ENCODE measurements at regions not wholly inside any gene's neighbourhood (a gene's known extent, or its start where the extent isn't known, plus 50 kb on each side); places are given as distances from the start of the nearest gene placed in this dataset.
A peak's percentile ranks its signal among the peaks of the same experiment; 100 is the strongest.

DNA sequence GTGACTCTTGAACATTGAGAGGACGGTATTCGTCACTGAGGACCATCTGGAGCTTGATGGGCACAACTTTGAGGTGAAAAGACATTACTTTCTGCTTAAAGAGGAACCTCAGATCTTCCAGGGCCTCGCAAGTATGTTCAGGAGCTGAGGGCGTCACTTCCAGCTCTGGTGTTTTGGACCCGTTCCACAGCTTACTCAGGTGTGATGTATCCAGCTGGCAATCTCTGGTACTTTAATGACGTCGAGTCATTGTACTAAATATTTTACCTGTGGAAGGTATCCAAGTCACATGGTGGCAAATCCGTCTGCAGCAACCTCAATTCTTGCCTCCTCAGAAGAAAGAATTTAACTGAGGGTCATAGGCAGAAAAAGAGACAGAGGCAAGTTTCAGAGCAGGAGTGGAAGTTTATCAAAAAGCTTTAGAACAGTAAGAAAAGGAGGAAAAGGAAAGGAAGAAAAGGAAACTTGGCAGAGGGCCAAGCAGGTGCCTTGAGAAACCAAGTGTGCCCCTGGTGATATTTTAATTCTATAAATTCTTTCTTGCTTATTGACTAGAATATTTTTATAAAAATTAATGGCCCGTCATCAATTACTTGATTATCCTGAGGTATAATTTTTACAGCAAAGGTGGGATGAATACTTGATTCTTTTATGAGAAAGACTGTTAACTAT is 250.6 kb downstream of the AEBP2 start:
- Mint-ChIP-seq H3K9me3 (peaks cover 10% of the 10 kb centered on the region), H3K27me3 (no peaks in the 10 kb centered on the region), H3K4me3 (no peak overlapping the region), H3K27ac (no peak overlapping the region), H3K4me1 (peaks cover 8% of the 10 kb centered on the region), H3K36me3 (peaks cover 11% of the 10 kb centered on the region)
- no peak for ATAC-seq (ENCODE audit: low read depth)
- DNase-seq, result no peak
- POLR2A ChIA-PET, result interaction anchor here (0.6 kb wide), 1 partner anchor 236 kb away, joined by 4 read pairs; no protein-coding TSS in a partner anchor

DNA sequence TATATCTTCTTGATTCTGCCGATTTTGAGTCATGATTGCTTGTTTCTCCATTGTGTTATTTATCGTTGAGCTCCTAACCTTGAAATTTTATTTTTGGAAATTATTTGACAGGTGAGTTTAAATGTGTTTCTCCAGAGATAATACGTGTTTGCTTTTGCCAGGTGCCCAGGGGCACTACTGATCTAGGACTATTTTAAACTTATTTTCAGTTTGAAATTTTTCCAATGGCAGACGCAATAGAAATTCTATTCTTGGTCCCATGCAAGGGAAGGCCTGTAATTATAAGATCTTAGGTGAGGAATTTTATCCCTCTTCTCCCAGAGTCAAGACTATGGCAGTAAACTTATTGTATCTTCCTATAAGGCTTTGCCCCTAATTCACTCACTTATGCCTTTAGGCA is 252.8 kb downstream of the AEBP2 start:
- DNase-seq (no peak), ATAC-seq (ENCODE audit: low read depth) (no peak)
- H3K36me3 Mint-ChIP-seq, result peaks cover 8% of the 10 kb centered on the region
- POLR2A ChIA-PET, result no interaction called here
- H3K4me1 Mint-ChIP-seq, result peaks cover 20% of the 10 kb centered on the region
- H3K27ac Mint-ChIP-seq, result no peak overlapping the region
- H3K9me3 Mint-ChIP-seq, result peaks cover 8% of the 10 kb centered on the region
- no peaks in the 10 kb centered on the region for H3K27me3 Mint-ChIP-seq
- H3K4me3 Mint-ChIP-seq, result no peak overlapping the region

DNA sequence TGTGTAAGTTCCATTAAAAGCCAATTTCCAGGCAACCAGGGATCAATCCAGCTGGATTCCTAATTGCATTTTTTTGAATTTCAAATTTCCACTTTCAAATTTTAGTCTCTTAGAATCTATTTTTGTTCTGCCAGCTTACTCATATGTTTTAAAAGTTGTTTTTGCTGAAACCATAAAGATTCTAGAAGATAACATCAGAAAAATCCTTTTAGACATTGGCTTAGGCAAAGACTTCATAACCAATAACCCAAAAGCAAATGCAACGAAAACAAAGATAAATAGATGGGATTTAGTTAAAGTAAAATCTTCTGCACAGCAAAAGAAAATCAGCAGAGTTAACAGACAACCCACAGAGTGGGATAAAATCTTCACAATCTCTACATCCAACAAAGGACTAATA is 253.3 kb downstream of the AEBP2 start:
- ATAC-seq (ENCODE audit: low read depth) (no peak), DNase-seq (no peak)
- Mint-ChIP-seq H3K9me3 (peaks cover 8% of the 10 kb centered on the region), H3K4me3 (no peak overlapping the region), H3K27ac (no peak overlapping the region), H3K27me3 (no peaks in the 10 kb centered on the region), H3K36me3 (peaks cover 8% of the 10 kb centered on the region), H3K4me1 (peaks cover 20% of the 10 kb centered on the region)
- POLR2A ChIA-PET, result interaction anchor here (0.7 kb wide), 1 partner anchor 11 kb away, joined by 5 read pairs; no protein-coding TSS in a partner anchor

DNA sequence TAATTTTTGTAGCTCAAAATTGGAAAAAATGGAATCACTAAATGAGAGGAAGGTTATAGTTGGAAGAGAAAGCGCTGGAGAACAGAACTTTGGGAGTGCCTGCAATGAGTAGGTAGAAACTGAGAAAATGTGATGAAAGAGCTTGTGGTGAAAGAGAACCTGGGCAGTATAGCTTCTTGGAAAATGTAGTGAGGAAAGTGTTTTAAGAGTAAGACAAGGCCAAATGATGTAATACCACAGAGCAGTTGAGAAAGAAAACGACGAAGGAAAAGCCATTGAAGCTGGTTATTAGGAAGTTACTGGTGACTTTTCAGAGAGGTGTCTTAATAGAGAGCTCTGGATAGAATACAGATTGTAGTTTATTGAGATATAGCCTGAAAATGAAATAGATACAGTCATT is 255.3 kb downstream of the AEBP2 start:
- Mint-ChIP-seq H3K4me3 (peak overlapping the region; percentile 43), H3K27ac (peak overlapping the region; percentile 49), H3K9me3 (peaks cover 10% of the 10 kb centered on the region), H3K27me3 (no peaks in the 10 kb centered on the region), H3K36me3 (peaks cover 8% of the 10 kb centered on the region), H3K4me1 (peaks cover 18% of the 10 kb centered on the region)
- ATAC-seq (ENCODE audit: low read depth), result peak; percentile 54
- POLR2A ChIA-PET, result no interaction called here
- DNase-seq, result no peak

DNA sequence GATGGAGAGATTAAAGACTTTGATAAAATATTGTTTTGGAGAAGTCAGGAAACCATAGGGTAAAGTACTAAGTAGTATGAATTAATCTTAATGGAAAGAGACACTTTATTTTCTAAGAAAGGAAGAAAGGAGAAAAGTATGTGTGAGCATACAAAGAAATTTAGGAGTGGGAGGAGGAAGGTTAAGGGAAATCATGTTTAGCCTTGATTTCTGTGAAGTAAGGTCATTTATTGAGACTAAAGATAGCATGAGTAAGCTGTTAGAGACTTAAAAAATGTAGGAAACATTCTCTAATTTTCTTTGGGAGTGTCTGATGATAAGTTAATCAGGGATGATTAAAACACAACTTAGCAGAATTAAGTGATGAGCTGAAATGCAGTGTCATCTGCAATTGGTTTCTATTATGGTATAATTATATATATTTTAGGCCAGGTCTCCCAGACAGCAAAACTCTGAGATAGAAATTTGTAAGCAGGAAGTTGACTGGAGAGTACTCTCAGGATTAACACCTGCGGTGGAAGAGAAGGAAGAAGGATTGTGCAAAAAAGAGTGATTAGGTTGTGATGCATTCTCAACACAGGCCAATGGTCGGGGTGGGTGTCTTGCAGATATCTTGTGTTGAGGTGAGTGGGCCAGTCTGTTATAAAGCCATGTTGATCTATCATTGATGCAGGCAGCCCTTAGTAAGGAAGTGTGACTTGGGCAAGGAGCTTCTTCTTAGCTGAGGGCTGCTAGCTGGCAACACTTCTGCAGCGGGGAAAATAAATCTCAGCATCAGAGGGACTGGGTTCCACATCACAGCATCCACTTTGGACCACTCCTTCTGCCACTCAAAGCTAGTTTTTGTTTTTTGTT is 256.2 kb downstream of the AEBP2 start:
- no peaks in the 10 kb centered on the region for H3K27me3 Mint-ChIP-seq
- no peak for DNase-seq
- peaks cover 18% of the 10 kb centered on the region for H3K4me1 Mint-ChIP-seq
- H3K36me3 Mint-ChIP-seq, result peaks cover 8% of the 10 kb centered on the region
- POLR2A ChIA-PET, result no interaction called here
- H3K27ac Mint-ChIP-seq, result peak overlapping the region; percentile 49
- peak overlapping the region; percentile 43 for H3K4me3 Mint-ChIP-seq
- peak; percentile 10 for ATAC-seq (ENCODE audit: low read depth)
- H3K9me3 Mint-ChIP-seq, result peaks cover 11% of the 10 kb centered on the region

DNA sequence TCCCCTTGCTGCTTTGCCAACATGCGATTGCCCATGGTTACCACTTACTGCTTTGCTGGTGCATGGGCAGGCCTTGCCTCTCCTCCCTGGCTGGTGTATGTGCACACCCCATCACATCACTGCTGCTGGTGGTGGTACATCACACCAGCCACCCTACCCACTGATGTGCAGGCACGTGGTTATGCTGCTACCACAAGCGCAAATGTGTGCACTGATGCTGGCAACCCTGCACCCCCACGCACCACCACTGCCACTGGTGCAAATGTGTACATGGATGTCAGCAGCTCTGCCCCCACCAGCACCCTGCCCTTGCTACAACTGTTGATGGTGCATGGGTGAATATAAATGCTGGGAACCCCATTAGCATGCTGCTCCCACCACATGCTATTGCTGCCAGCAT is 261.7 kb downstream of the AEBP2 start:
- Mint-ChIP-seq H3K36me3 (peaks cover 5% of the 10 kb centered on the region), H3K27ac (no peak overlapping the region), H3K9me3 (peaks cover 19% of the 10 kb centered on the region), H3K4me3 (no peak overlapping the region), H3K4me1 (peaks cover 3% of the 10 kb centered on the region), H3K27me3 (peaks cover 3% of the 10 kb centered on the region)
- POLR2A ChIA-PET, result no interaction called here
- ATAC-seq (ENCODE audit: low read depth), result no peak
- no peak for DNase-seq

DNA sequence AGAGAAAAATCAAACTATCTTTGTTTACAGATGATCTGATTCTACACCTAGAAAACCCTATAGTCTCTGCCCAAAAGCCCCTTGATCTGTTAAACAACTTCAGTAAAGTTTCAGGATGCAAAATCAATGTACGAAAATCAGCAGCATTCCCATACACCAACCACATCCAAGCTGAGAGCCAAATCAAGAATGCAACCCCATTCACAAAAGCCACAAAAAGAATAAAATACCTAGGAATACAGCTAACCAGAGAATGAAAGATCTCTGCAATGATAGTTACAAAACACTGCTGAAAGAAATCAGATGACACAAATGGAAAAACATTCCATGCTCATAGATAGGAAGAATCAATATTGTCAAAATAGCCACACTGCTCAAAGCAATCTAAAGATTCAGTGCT is 265.7 kb downstream of the AEBP2 start:
- Mint-ChIP-seq H3K27ac (no peak overlapping the region), H3K9me3 (peaks cover 28% of the 10 kb centered on the region), H3K27me3 (peaks cover 3% of the 10 kb centered on the region), H3K4me1 (no peaks in the 10 kb centered on the region), H3K36me3 (peaks cover 5% of the 10 kb centered on the region), H3K4me3 (no peak overlapping the region)
- POLR2A ChIA-PET, result no interaction called here
- DNase-seq, result no peak
- ATAC-seq (ENCODE audit: low read depth), result no peak

DNA sequence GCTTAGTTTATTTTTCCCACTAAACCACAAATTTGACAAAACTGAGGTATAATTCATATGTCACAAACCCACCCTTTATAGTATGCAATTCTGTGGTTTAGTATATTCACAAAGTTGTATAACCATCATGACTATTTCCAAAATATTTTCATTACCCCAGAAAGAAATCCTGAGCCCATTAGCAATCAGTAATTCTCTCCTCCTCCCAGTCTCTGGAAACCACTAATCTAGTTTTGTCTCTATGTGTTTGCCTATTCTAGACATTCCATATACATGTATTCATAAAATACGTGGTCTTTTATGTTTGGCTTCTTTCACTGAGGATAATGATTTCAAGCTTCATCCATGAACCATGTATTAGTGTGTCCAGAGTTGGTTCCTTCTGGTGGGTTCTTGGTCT is 267.6 kb downstream of the AEBP2 start:
- DNase-seq, result no peak
- H3K9me3 Mint-ChIP-seq, result peaks cover 27% of the 10 kb centered on the region
- no peak overlapping the region for H3K27ac Mint-ChIP-seq
- no peaks in the 10 kb centered on the region for H3K27me3 Mint-ChIP-seq
- ATAC-seq (ENCODE audit: low read depth), result no peak
- POLR2A ChIA-PET, result no interaction called here
- peaks cover 1% of the 10 kb centered on the region for H3K4me1 Mint-ChIP-seq
- no peak overlapping the region for H3K4me3 Mint-ChIP-seq
- H3K36me3 Mint-ChIP-seq, result peaks cover 1% of the 10 kb centered on the region

DNA sequence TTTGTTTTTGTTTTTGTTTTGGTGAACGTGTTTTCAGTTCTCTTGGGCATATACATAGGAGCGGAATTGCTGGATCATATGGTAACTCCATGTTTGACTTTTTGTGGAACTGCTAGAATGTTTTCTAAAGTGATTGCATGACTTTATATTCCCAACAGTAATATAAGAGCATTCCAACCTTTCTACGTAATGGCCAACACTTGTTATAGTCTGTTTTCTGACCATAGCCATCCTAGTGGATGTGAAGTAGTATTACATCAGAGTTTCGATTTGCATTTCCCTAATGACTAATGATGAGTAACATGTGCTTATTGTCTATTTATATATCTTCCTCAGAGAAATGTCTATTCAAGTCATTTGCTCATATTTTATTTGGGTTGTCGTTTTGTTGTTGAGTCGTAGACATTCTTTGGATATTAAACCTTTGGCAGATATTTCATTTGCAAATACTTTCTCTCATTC is 268.7 kb downstream of the AEBP2 start:
- H3K36me3 Mint-ChIP-seq, result no peaks in the 10 kb centered on the region
- no peaks in the 10 kb centered on the region for H3K27me3 Mint-ChIP-seq
- H3K4me3 Mint-ChIP-seq, result no peak overlapping the region
- no peak for ATAC-seq (ENCODE audit: low read depth)
- POLR2A ChIA-PET, result no interaction called here
- no peak overlapping the region for H3K27ac Mint-ChIP-seq
- H3K4me1 Mint-ChIP-seq, result peaks cover 4% of the 10 kb centered on the region
- peaks cover 25% of the 10 kb centered on the region for H3K9me3 Mint-ChIP-seq
- DNase-seq, result no peak

DNA sequence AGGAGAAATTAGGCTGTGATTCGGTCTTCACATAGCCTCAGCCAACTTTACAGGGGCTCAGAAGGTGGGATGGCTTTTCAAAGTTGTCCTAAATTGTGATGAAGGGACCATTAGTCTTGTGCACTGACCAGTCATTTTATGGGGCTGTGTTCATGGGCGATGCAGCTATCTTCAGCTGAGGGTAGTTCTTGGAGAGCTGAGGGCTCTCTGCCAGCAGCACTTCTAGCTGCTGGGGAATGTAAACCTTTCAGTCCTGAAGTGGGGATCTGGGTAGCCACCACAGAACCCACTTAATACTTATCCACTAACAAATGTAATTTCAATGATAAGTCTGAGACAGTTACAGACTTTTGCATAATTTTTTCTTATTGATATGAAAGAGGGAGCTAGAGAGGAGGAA is 270.6 kb downstream of the AEBP2 start:
- Mint-ChIP-seq H3K4me3 (no peak overlapping the region), H3K36me3 (no peaks in the 10 kb centered on the region), H3K9me3 (peaks cover 21% of the 10 kb centered on the region), H3K4me1 (peaks cover 4% of the 10 kb centered on the region), H3K27ac (no peak overlapping the region), H3K27me3 (no peaks in the 10 kb centered on the region)
- DNase-seq (no peak), ATAC-seq (ENCODE audit: low read depth) (no peak)
- POLR2A ChIA-PET, result no interaction called here

DNA sequence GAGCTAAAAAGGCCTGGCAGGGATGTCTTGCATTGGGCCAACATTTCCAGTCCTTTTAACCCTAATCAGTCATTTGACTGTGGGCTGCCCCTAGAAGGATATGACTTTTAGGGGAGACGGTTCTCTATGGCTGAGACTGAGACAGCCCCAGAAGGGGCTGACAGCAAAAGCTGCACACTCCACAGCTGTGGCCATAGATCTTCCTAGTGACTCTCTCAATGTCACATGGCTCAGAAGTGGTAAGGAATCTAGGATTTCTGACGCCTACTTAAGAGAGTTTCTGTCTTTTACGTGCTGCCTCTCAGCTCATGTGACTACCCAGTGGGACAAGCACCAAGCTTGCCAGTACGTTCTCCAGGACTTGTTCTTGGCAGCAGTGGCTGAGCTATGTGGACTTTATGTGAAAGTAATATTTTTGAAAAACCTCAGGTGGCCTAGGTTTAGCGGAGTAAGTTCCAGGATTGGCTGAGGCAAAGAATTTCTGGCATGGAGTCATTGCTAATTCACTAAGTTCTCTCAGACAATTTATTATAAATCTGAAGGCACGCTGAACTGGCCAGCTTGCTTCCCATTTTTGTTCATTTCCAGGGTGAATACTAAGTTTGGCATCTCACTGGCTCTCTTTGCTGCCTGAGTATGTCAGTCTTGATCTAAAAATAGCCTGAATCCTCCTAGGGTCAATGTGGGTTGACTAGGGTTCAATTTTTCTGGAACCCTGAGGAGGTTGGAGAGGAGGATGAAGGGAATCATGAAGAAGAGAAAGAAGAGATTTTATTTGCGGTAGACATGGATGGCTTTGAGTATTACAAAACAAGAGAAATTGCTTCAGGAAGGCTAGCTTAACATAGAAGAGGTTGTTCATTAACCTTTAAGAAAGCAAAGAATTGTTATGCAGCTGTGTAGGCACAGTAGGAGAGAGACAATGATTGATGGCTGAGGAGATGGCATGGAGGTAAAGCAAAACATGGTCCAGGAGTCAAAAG is 271.8 kb downstream of the AEBP2 start:
- H3K27me3 Mint-ChIP-seq, result no peaks in the 10 kb centered on the region
- H3K4me1 Mint-ChIP-seq, result peaks cover 4% of the 10 kb centered on the region
- no peaks in the 10 kb centered on the region for H3K36me3 Mint-ChIP-seq
- DNase-seq (no peak), ATAC-seq (ENCODE audit: low read depth) (no peak)
- H3K27ac Mint-ChIP-seq, result no peak overlapping the region
- H3K9me3 Mint-ChIP-seq, result peaks cover 20% of the 10 kb centered on the region
- POLR2A ChIA-PET, result no interaction called here
- no peak overlapping the region for H3K4me3 Mint-ChIP-seq

DNA sequence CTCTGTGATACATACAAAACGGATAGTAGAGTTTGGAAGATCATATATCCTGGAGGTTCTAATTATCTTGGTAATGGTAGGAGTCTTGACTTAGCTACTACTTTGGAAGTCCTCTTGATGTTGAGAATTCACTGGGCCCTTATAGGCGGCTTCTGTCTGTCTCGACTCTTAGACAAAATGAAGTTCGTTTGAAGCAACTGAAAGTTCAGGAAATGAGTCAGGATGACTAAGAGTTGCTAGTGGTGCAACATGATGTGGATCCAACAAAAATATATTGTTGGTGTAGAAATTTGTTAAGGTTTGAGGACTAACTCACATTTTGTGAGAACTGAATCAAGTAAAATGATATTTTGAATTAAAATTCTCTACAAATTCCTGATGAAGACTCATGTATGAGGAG is 272.7 kb downstream of the AEBP2 start:
- ATAC-seq (ENCODE audit: low read depth) (no peak), DNase-seq (no peak)
- Mint-ChIP-seq H3K36me3 (no peaks in the 10 kb centered on the region), H3K9me3 (peaks cover 16% of the 10 kb centered on the region), H3K4me3 (no peak overlapping the region), H3K4me1 (peaks cover 4% of the 10 kb centered on the region), H3K27ac (no peak overlapping the region), H3K27me3 (no peaks in the 10 kb centered on the region)
- POLR2A ChIA-PET, result no interaction called here

DNA sequence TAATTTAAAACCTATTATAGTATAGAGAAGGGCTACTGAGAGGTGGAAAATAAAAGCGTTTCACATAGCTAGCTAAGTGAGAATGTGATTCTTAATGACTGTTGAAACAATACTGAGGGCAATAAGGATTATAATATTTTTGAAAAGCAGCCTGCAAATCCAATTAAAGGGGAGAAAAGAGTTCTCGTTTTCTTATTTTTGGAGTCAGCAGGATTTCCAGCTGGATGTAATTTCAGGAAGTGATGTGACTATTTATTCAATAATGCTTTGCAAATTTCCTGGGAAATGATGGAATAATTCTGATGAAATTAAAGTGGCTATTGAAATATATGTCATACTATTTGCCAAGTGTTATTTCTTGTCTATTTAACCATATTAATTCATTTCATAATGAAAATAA is 279.1 kb downstream of the AEBP2 start:
- ATAC-seq (ENCODE audit: low read depth), result no peak
- peaks cover 5% of the 10 kb centered on the region for H3K9me3 Mint-ChIP-seq
- no peaks in the 10 kb centered on the region for H3K36me3 Mint-ChIP-seq
- no peak overlapping the region for H3K27ac Mint-ChIP-seq
- H3K4me1 Mint-ChIP-seq, result no peaks in the 10 kb centered on the region
- POLR2A ChIA-PET, result no interaction called here
- no peak for DNase-seq
- H3K27me3 Mint-ChIP-seq, result no peaks in the 10 kb centered on the region
- H3K4me3 Mint-ChIP-seq, result no peak overlapping the region
